ENCODE measurements at regions not wholly inside any gene's neighbourhood (a gene's known extent, or its start where the extent isn't known, plus 50 kb on each side); places are given as distances from the start of the nearest gene placed in this dataset.

GRCh38 chr3:117254985-117255384 is 545.4 kb downstream of the TUSC7 start:
- Histone ChIP-seq H3K27ac (no peak overlapping the region), H3K4me1 (no peaks in the 10 kb centered on the region), H3K4me3 (no peak overlapping the region), H3K36me3 (no peaks in the 10 kb centered on the region), H3K9me3 (no peaks in the 10 kb centered on the region), H3K27me3 (no peaks in the 10 kb centered on the region)
- DNase-seq: no peak
- TF ChIP-seq CTCF (IDR thresholded peaks at IDR 0.05) (no peak), POLR2A (IDR thresholded peaks at IDR 0.05) (no peak)

GRCh38 chr3:117255736-117256135 is 546.2 kb downstream of the TUSC7 start:
- H3K9me3 ChIP-seq: no peaks in the 10 kb centered on the region
- DNase-seq: no peak
- no peaks in the 10 kb centered on the region for H3K27me3 ChIP-seq
- H3K27ac ChIP-seq: no peak overlapping the region
- H3K36me3 ChIP-seq: no peaks in the 10 kb centered on the region
- TF ChIP-seq POLR2A (IDR thresholded peaks at IDR 0.05) (no peak), CTCF (IDR thresholded peaks at IDR 0.05) (no peak)
- H3K4me1 ChIP-seq: no peaks in the 10 kb centered on the region
- H3K4me3 ChIP-seq: no peak overlapping the region

- DNase-seq: no peak
- H3K27me3 ChIP-seq: no peaks in the 10 kb centered on the region
- H3K4me1 ChIP-seq: no peaks in the 10 kb centered on the region
- H3K36me3 ChIP-seq: no peaks in the 10 kb centered on the region
- no peak overlapping the region for H3K27ac ChIP-seq
- H3K4me3 ChIP-seq: no peak overlapping the region
- no peak for TF ChIP-seq POLR2A (IDR thresholded peaks at IDR 0.05)
- no peak for TF ChIP-seq CTCF (IDR thresholded peaks at IDR 0.05)
- no peaks in the 10 kb centered on the region for H3K9me3 ChIP-seq
Measured at GRCh38 chr3:117261983-117262421, 552.4 kb downstream of the TUSC7 start.

- Histone ChIP-seq H3K9me3 (no peaks in the 10 kb centered on the region), H3K27ac (no peak overlapping the region), H3K36me3 (no peaks in the 10 kb centered on the region), H3K4me3 (no peak overlapping the region), H3K4me1 (no peaks in the 10 kb centered on the region), H3K27me3 (no peaks in the 10 kb centered on the region)
- no peak for DNase-seq
- TF ChIP-seq CTCF (IDR thresholded peaks at IDR 0.05) (no peak), POLR2A (IDR thresholded peaks at IDR 0.05) (no peak)
Measured at GRCh38 chr3:117263270-117263669, 553.7 kb downstream of the TUSC7 start.

- Histone ChIP-seq H3K27me3 (no peaks in the 10 kb centered on the region), H3K4me1 (no peaks in the 10 kb centered on the region), H3K27ac (no peak overlapping the region), H3K9me3 (no peaks in the 10 kb centered on the region), H3K36me3 (no peaks in the 10 kb centered on the region), H3K4me3 (no peak overlapping the region)
- no peak for DNase-seq
- TF ChIP-seq POLR2A (IDR thresholded peaks at IDR 0.05) (no peak), CTCF (IDR thresholded peaks at IDR 0.05) (no peak)
Measured at GRCh38 chr3:117263745-117264144, 554.2 kb downstream of the TUSC7 start.

Measured in Peyer's patch (tissue), 4 donors.